ENCODE measurements at regions not wholly inside any gene's neighbourhood (a gene's known extent, or its start where the extent isn't known, plus 50 kb on each side); places are given as distances from the start of the nearest gene placed in this dataset.

GRCh38 chr17:72011561-72011960, 109.3 kb upstream of the SOX9 start:
- no peak for TF ChIP-seq CTCF (conservative IDR thresholded peaks at IDR 0.05; ENCODE audit: low read depth, low read length)
- TF ChIP-seq POLR2A (IDR thresholded peaks at IDR 0.05; ENCODE audit: low read depth, low read length), result no peak
- TF ChIP-seq RAD21 (IDR thresholded peaks at IDR 0.05; ENCODE audit: low read length), result no peak
- TF ChIP-seq SMC3 (IDR thresholded peaks at IDR 0.05; ENCODE audit: low read depth, low read length), result no peak
- TF ChIP-seq BHLHE40 (IDR thresholded peaks at IDR 0.05; ENCODE audit: low read depth, low read length), result no peak
- no peak for TF ChIP-seq MAZ (IDR thresholded peaks at IDR 0.05; ENCODE audit: borderline replicate concordance, low read depth, low read length)
- no peak for TF ChIP-seq CEBPB (IDR thresholded peaks at IDR 0.05; ENCODE audit: low read depth, low read length)
- no peak for TF ChIP-seq NFE2L2 (IDR thresholded peaks at IDR 0.05; ENCODE audit: low read depth, low read length)
- no peak for TF ChIP-seq FOS (IDR thresholded peaks at IDR 0.05; ENCODE audit: low read depth, low read length)
- TF ChIP-seq USF2 (IDR thresholded peaks at IDR 0.05; ENCODE audit: low read depth, low read length), result no peak
- no peak for TF ChIP-seq MXI1 (IDR thresholded peaks at IDR 0.05; ENCODE audit: borderline replicate concordance, low read depth, low read length)
- TF ChIP-seq RCOR1 (IDR thresholded peaks at IDR 0.05; ENCODE audit: insufficient replicate concordance, low read length), result no peak
- TF ChIP-seq ELK1 (IDR thresholded peaks at IDR 0.05; ENCODE audit: borderline replicate concordance, low read depth, low read length), result no peak
- no peak for TF ChIP-seq RFX5 (IDR thresholded peaks at IDR 0.05; ENCODE audit: low read depth, low read length)

Data from IMR-90 (cell line).